Kidney (tissue), 13 donors: ENCODE measurements at regions not wholly inside any gene's neighbourhood (a gene's known extent, or its start where the extent isn't known, plus 50 kb on each side); places are given as distances from the start of the nearest gene placed in this dataset.

Source experiments
- DNase-seq, 5 donors: peaks; one replicate each; pipeline ENCODE4 v3.0.0-alpha.2; 2013 to 2020
- FAIRE-seq: peaks from 2 replicates; lab custom pipeline; 2012; peaks lifted over from hg19 to GRCh38; lab: Jason Lieb, UNC
- H3K27ac ChIP-seq, 2 donors: one replicate each; pipeline ENCODE4 v1.7.0; 2013; ENCODE audit warnings: low read depth in 2 of 2, low read length in 2 of 2, inconsistent platforms in 1 of 2
- H3K27me3 ChIP-seq: one replicate; pipeline ENCODE4 v1.7.1; 2013; ENCODE audit warnings: low read length, inconsistent platforms; ENCODE audit not compliant: control insufficient read depth, insufficient read depth
- H3K36me3 ChIP-seq, 3 donors: one replicate each; pipeline versions ENCODE4 v1.7.0 to v1.7.1; 2013; ENCODE audit warnings: low read length in 3 of 3, control low read depth in 1 of 3, inconsistent platforms in 1 of 3; ENCODE audit not compliant: insufficient read depth in 3 of 3, control insufficient read depth in 2 of 3
- H3K4me1 ChIP-seq, 3 donors: one replicate each; pipeline versions ENCODE4 v1.7.0 to v1.7.1; 2013; ENCODE audit warnings: low read length in 3 of 3, inconsistent platforms in 1 of 3, low read depth in 1 of 3; ENCODE audit not compliant: control insufficient read depth in 2 of 3, insufficient read depth in 2 of 3
- H3K4me3 ChIP-seq, 3 donors: one replicate each; pipeline versions ENCODE4 v1.7.0 to v1.8.1; 2013; ENCODE audit warnings: low read length in 3 of 3, control low read depth in 1 of 3, inconsistent platforms in 1 of 3
- H3K9ac ChIP-seq, 3 donors: one replicate each; pipeline versions ENCODE4 v1.7.0 to v1.7.1; 2013; ENCODE audit warnings: low read length in 3 of 3, control low read depth in 1 of 3, inconsistent platforms in 1 of 3
- H3K9me3 ChIP-seq, 3 donors: one replicate each; pipeline versions ENCODE4 v1.7.0 to v1.7.1; 2013; ENCODE audit warnings: low read length in 3 of 3, control low read depth in 1 of 3, inconsistent platforms in 1 of 3; ENCODE audit not compliant: control insufficient read depth in 2 of 3, insufficient read depth in 1 of 3
- intact Hi-C: fragments of 100-400 bp; cut with DNase I; formaldehyde crosslinking; loops from one replicate; pipeline ENCODE4 v1.11.1; 2022
- TF ChIP-seq, protein P1 (sequence below): IDR thresholded peaks from 3 replicates; pipeline ENCODE4 v1.5.1; 2012; ENCODE audit warnings: mild to moderate bottlenecking, moderate library complexity, borderline replicate concordance; ENCODE audit not compliant: insufficient read depth; ENCODE audit errors: extremely low read depth
- donor health status: control.
- donor health status: control.
- donor health status: control.
- donor health status: control.
- donor health status: control.
- donor health status: DM: yes; HTN: yes; CAD: no.
- donor health status: Normal renal cell carcinoma (clear cell type).

DNA sequence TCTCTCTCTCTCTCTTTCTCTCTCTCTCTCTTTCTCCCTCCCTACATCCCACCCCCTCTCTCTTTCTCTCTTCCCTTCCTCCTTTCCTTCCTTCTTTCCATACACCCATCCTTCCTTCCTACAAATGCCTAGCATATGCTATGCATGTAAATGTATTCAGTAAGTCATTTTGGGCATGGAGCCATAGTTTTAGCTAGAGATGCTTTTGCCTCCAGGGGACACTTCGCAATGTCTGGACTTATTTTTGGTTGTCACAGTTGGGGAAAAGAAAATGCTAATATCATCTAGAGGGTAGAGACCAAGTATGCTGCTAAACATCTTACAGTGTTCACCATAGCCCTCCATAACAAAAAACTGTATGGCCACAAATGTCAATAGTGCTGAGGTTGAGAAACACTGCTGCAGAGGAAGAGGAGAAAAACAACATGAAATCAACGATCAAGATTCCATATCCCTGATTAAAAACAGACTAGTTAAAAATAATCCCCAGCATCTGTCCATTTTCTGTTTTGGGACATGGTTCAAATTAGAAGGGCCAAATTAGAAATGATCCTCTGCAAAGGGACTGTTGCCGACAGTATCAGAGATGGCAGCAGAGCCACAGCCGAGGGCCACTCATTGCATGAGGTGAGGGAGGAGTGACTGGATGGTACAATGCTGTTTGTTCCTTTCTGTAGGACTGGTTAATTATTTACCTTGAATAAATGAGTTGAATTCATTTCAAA, 152.7 kb downstream of the SH3BGRL2 start:
- peaks cover 0 to 9% (median 0%) of the 10 kb centered on the region in 3 donors for H3K4me1 ChIP-seq
- H3K27ac ChIP-seq, result no peak overlapping the region
- TF ChIP-seq, protein P1, sequence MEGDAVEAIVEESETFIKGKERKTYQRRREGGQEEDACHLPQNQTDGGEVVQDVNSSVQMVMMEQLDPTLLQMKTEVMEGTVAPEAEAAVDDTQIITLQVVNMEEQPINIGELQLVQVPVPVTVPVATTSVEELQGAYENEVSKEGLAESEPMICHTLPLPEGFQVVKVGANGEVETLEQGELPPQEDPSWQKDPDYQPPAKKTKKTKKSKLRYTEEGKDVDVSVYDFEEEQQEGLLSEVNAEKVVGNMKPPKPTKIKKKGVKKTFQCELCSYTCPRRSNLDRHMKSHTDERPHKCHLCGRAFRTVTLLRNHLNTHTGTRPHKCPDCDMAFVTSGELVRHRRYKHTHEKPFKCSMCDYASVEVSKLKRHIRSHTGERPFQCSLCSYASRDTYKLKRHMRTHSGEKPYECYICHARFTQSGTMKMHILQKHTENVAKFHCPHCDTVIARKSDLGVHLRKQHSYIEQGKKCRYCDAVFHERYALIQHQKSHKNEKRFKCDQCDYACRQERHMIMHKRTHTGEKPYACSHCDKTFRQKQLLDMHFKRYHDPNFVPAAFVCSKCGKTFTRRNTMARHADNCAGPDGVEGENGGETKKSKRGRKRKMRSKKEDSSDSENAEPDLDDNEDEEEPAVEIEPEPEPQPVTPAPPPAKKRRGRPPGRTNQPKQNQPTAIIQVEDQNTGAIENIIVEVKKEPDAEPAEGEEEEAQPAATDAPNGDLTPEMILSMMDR, result no peak
- peak overlapping the region in 1 of 3 donors; percentile 8 for H3K4me3 ChIP-seq
- H3K9ac ChIP-seq, result no peak overlapping the region
- no peak for DNase-seq
- no peaks in the 10 kb centered on the region for H3K36me3 ChIP-seq
- FAIRE-seq, result no peak
- intact Hi-C loops, result no loop called here
- H3K9me3 ChIP-seq, result no peaks in the 10 kb centered on the region
- H3K27me3 ChIP-seq, result no peaks in the 10 kb centered on the region

DNA sequence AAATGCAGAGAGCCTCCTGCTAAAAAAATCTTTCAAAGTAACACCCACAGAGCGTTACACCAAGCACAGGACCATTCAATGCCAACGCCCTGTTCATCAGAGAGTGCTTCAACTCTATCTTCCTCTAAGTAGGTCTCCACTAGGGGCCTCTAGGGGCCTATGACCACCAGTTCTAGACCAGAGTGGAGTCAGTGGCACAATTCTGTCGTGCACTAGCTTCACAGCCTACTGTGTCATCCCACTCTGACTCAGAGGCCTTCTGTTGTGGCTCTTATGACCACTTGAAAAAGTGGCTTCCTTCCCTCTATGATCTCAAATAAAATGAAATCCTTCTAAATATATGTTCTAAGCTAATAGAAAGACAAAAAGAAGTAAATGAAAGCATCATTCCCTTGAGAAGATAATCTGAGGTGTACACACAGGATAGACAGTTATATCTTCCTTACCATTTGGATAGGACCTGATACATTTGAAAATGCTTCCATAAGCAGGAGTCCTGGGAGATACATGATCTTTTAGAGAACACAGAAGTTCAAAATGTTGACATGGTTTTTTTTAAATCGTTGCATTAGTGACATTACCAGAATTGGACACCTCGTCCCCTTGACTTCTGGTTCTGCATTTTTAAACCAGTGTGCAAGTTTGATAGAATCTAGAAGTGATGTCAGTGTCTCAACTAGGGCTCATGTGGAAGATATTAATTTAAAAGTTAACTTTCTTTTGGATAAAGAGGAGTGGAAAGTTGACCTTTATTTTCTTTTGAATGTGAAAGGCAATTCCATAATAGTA, 151.9 kb downstream of the SH3BGRL2 start:
- intact Hi-C loops, result no loop called here
- H3K27ac ChIP-seq, result no peak overlapping the region
- no peaks in the 10 kb centered on the region for H3K9me3 ChIP-seq
- peaks cover 0 to 9% (median 0%) of the 10 kb centered on the region in 3 donors for H3K4me1 ChIP-seq
- no peak overlapping the region for H3K9ac ChIP-seq
- H3K36me3 ChIP-seq, result no peaks in the 10 kb centered on the region
- H3K27me3 ChIP-seq, result no peaks in the 10 kb centered on the region
- FAIRE-seq (no peak), DNase-seq (no peak)
- TF ChIP-seq, protein P1, result no peak
- H3K4me3 ChIP-seq, result no peak overlapping the region

DNA sequence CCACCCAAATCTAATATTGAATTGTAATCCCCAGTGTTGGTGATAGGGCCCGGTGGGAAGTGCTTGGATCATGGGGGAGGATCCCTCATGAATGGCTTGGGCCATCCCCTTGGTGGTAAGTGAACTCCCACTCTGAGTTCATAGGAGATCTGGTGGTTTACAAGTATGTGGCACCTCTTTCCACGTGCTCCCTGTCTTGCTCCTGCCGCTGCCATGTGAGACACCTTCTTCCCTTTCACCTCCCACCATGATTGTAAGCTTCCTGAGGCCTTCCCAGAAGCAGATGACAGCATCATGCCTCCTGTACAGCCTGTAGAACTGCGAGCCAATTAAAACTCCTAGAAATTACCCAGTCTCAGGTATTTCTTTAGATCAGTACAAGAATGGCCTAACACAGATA, 150.8 kb downstream of the SH3BGRL2 start:
- intact Hi-C loops, result no loop called here

More for the DNA sequence above, 150.8 kb downstream of the SH3BGRL2 start:
- Histone ChIP-seq H3K4me1 (peaks cover 0 to 7% (median 0%) of the 10 kb centered on the region in 3 donors), H3K36me3 (no peaks in the 10 kb centered on the region), H3K9me3 (no peaks in the 10 kb centered on the region), H3K9ac (no peak overlapping the region), H3K4me3 (no peak overlapping the region), H3K27me3 (no peaks in the 10 kb centered on the region), H3K27ac (no peak overlapping the region)
- TF ChIP-seq, protein P1, result no peak
- FAIRE-seq (no peak), DNase-seq (no peak)
